GM12892 (cell line): ENCODE measurements at regions not wholly inside any gene's neighbourhood (a gene's known extent, or its start where the extent isn't known, plus 50 kb on each side); places are given as distances from the start of the nearest gene placed in this dataset.

ENCODE experiments used
- POLR2A ChIP-seq: IDR thresholded peaks from 2 replicates; pipeline ENCODE4 v1.6.1; 2011; ENCODE audit warnings: low read depth, low read length, control low read depth
- POLR2AphosphoS5 ChIP-seq: IDR thresholded peaks from 2 replicates; pipeline ENCODE4 v1.6.1; 2011; ENCODE audit warnings: low read depth, low read length, control low read depth
- TAF1 ChIP-seq: IDR thresholded peaks from 2 replicates; pipeline ENCODE4 v1.6.1; 2011; ENCODE audit warnings: low read depth, mild to moderate bottlenecking, control low read depth, low read length, borderline replicate concordance

GRCh38 chr10:111879969-111880368, 303.6 kb downstream of the GPAM start:
- TF ChIP-seq POLR2AphosphoS5 (no peak), POLR2A (no peak), TAF1 (no peak)
